ENCODE measurements at regions not wholly inside any gene's neighbourhood (a gene's known extent, or its start where the extent isn't known, plus 50 kb on each side); places are given as distances from the start of the nearest gene placed in this dataset.

GRCh38 chr1:79110749-79111148, 104.2 kb upstream of the ADGRL4 start:
- DNase-seq: no peak

GRCh38 chr1:79109445-79109844, 102.9 kb upstream of the ADGRL4 start:
- no peak for DNase-seq

GRCh38 chr1:79105500-79105899, 99.0 kb upstream of the ADGRL4 start:
- DNase-seq: no peak

GRCh38 chr1:79104617-79105016, 98.1 kb upstream of the ADGRL4 start:
- no peak for DNase-seq

GRCh38 chr1:79100385-79100784, 93.9 kb upstream of the ADGRL4 start:
- no peak for DNase-seq

GRCh38 chr1:79090985-79091384, 84.5 kb upstream of the ADGRL4 start:
- DNase-seq: no peak

- no peak for DNase-seq
These were observed 83.4 kb upstream of the ADGRL4 start for GRCh38 chr1:79089946-79090345.

GRCh38 chr1:79082233-79082632, 75.7 kb upstream of the ADGRL4 start:
- no peak for DNase-seq

- no peak for DNase-seq
These were observed 73.2 kb upstream of the ADGRL4 start for GRCh38 chr1:79079770-79080169.

GRCh38 chr1:79074975-79075374, 68.4 kb upstream of the ADGRL4 start:
- DNase-seq: no peak

- no peak for DNase-seq
These were observed 63.3 kb upstream of the ADGRL4 start for GRCh38 chr1:79069828-79070227.

- no peak for DNase-seq
These were observed 52.8 kb upstream of the ADGRL4 start for GRCh38 chr1:79059341-79059740.
